Fibroblast of lung (primary cell): ENCODE measurements at regions not wholly inside any gene's neighbourhood (a gene's known extent, or its start where the extent isn't known, plus 50 kb on each side); places are given as distances from the start of the nearest gene placed in this dataset.

Experiments used
- EZH2 ChIP-seq: IDR thresholded peaks from 2 replicates; pipeline ENCODE4 v1.5.1; 2012; ENCODE audit warnings: low read length, control low read depth, mild to moderate bottlenecking; ENCODE audit errors: missing control alignments
- TF ChIP-seq, protein P1 (sequence below), 2 donors: IDR thresholded peaks in 1 of 2; conservative IDR thresholded peaks in 1 of 2; 1 replicate in 1 of 2; 2 replicates in 1 of 2; pipeline ENCODE4 v1.5.1; 2011 to 2012; ENCODE audit warnings: low read length in 2 of 2, control low read depth in 1 of 2, inconsistent platforms in 1 of 2, low read depth in 1 of 2, mild to moderate bottlenecking in 1 of 2

DNA sequence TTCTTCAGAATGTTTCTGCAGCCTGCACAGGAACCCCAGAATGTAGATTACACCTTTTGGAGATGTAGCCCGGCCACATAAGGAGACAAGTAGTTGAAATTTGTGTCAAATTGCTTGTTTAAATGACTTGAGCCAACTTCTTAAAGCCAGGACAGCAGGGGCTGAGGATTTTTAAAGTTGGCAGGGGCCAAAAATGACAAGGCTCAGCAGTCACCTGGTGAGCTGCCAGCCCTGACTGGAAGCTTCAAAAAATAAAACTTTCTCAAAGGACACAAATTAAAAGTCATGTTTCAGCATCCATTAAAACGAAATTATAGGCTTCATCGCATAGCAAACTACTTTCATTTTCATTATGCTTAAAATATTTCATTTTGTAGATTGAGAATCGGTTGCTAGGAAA, 340.3 kb upstream of the WWC1 start:
- TF ChIP-seq EZH2 = no peak
- TF ChIP-seq, protein P1, sequence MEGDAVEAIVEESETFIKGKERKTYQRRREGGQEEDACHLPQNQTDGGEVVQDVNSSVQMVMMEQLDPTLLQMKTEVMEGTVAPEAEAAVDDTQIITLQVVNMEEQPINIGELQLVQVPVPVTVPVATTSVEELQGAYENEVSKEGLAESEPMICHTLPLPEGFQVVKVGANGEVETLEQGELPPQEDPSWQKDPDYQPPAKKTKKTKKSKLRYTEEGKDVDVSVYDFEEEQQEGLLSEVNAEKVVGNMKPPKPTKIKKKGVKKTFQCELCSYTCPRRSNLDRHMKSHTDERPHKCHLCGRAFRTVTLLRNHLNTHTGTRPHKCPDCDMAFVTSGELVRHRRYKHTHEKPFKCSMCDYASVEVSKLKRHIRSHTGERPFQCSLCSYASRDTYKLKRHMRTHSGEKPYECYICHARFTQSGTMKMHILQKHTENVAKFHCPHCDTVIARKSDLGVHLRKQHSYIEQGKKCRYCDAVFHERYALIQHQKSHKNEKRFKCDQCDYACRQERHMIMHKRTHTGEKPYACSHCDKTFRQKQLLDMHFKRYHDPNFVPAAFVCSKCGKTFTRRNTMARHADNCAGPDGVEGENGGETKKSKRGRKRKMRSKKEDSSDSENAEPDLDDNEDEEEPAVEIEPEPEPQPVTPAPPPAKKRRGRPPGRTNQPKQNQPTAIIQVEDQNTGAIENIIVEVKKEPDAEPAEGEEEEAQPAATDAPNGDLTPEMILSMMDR (conservative IDR thresholded peaks at IDR 0.05 in 1 of 2, IDR thresholded peaks at IDR 0.05 in 1 of 2; ENCODE audit: low read depth in 1 of 2, low read length in 2 of 2) = no peak
